Stimulated activated naive B cell treated with anti-CD40 and anti-IgM and Interleukin-4, amounts not matched to agents 10 μg/mL and 1 μg/mL and 100 μg/mL, for 72 hours (primary cell): ENCODE measurements at regions not wholly inside any gene's neighbourhood (a gene's known extent, or its start where the extent isn't known, plus 50 kb on each side); places are given as distances from the start of the nearest gene placed in this dataset.

ENCODE experiments used
- ATAC-seq, 2 donors: fragments of 150-1000 bp; cut with Tn5 transposase; replicated peaks; 2 replicates each; pipeline ENCODE4 v1.10.0; 2021; ENCODE audit warnings: moderate library complexity in 1 of 2
- DNase-seq: peaks from one replicate; pipeline ENCODE4 v3.0.0; 2021
- H3K27ac Mint-ChIP-seq: one replicate; pipeline ENCODE4 v1.8.0; 2022; ENCODE audit warnings: mild to moderate bottlenecking, mixed read lengths
- H3K27me3 Mint-ChIP-seq, 2 donors: one replicate each; pipeline ENCODE4 v1.8.0; 2022; ENCODE audit warnings: mixed read lengths in 2 of 2
- H3K36me3 Mint-ChIP-seq, 2 donors: one replicate each; pipeline ENCODE4 v1.8.0; 2022; ENCODE audit warnings: mixed read lengths in 2 of 2, mild to moderate bottlenecking in 1 of 2
- H3K4me1 Mint-ChIP-seq, 2 donors: one replicate each; pipeline ENCODE4 v1.8.0; 2022; ENCODE audit warnings: mixed read lengths in 2 of 2, mild to moderate bottlenecking in 1 of 2
- H3K4me3 Mint-ChIP-seq, 2 donors: one replicate each; pipeline ENCODE4 v1.8.0; 2022; ENCODE audit warnings: mild to moderate bottlenecking in 2 of 2, mixed read lengths in 2 of 2, moderate library complexity in 1 of 2
- H3K9me3 Mint-ChIP-seq, 2 donors: one replicate each; pipeline ENCODE4 v1.8.0; 2022; ENCODE audit warnings: mixed read lengths in 2 of 2, mild to moderate bottlenecking in 1 of 2

GRCh38 chr4:133450813-133451212 lies 301.7 kb downstream of the PCDH10 start:
- Mint-ChIP-seq H3K4me1 (no peaks in the 10 kb centered on the region), H3K27me3 (no peaks in the 10 kb centered on the region), H3K9me3 (no peaks in the 10 kb centered on the region), H3K36me3 (no peaks in the 10 kb centered on the region), H3K4me3 (no peak overlapping the region), H3K27ac (no peak overlapping the region)
- no peak for DNase-seq
- no peak for ATAC-seq

- no peaks in the 10 kb centered on the region for H3K9me3 Mint-ChIP-seq
These were observed 291.3 kb downstream of the PCDH10 start for GRCh38 chr4:133440404-133440803.

GRCh38 chr4:133439830-133440229 lies 290.7 kb downstream of the PCDH10 start:
- H3K36me3 Mint-ChIP-seq: no peaks in the 10 kb centered on the region
- H3K27ac Mint-ChIP-seq: no peak overlapping the region
- H3K4me3 Mint-ChIP-seq: no peak overlapping the region

More at GRCh38 chr4:133440404-133440803, 291.3 kb downstream of the PCDH10 start:
- no peaks in the 10 kb centered on the region for H3K4me1 Mint-ChIP-seq
- no peak overlapping the region for H3K27ac Mint-ChIP-seq
- ATAC-seq (no peak), DNase-seq (no peak)
- H3K4me3 Mint-ChIP-seq: no peak overlapping the region
- H3K27me3 Mint-ChIP-seq: no peaks in the 10 kb centered on the region
- H3K36me3 Mint-ChIP-seq: no peaks in the 10 kb centered on the region

GRCh38 chr4:133424605-133425004 lies 275.5 kb downstream of the PCDH10 start:
- Mint-ChIP-seq H3K9me3 (peaks cover 0 to 2% of the 10 kb centered on the region in 2 donors), H3K36me3 (no peaks in the 10 kb centered on the region), H3K4me3 (no peak overlapping the region), H3K4me1 (no peaks in the 10 kb centered on the region), H3K27ac (no peak overlapping the region), H3K27me3 (no peaks in the 10 kb centered on the region)
- ATAC-seq: no peak
- no peak for DNase-seq

More at GRCh38 chr4:133439830-133440229, 290.7 kb downstream of the PCDH10 start:
- DNase-seq (no peak), ATAC-seq (no peak)
- Mint-ChIP-seq H3K9me3 (no peaks in the 10 kb centered on the region), H3K27me3 (no peaks in the 10 kb centered on the region), H3K4me1 (no peaks in the 10 kb centered on the region)

- no peaks in the 10 kb centered on the region for H3K4me1 Mint-ChIP-seq
- DNase-seq (no peak), ATAC-seq (no peak)
- H3K9me3 Mint-ChIP-seq: peaks cover under 1 to 4% of the 10 kb centered on the region in 2 donors
- H3K27ac Mint-ChIP-seq: no peak overlapping the region
- H3K4me3 Mint-ChIP-seq: no peak overlapping the region
- no peaks in the 10 kb centered on the region for H3K27me3 Mint-ChIP-seq
- H3K36me3 Mint-ChIP-seq: no peaks in the 10 kb centered on the region
These were observed 254.8 kb downstream of the PCDH10 start for GRCh38 chr4:133403913-133404312.

GRCh38 chr4:133402616-133403015 lies 253.5 kb downstream of the PCDH10 start:
- no peaks in the 10 kb centered on the region for H3K36me3 Mint-ChIP-seq
- no peaks in the 10 kb centered on the region for H3K4me1 Mint-ChIP-seq
- no peak overlapping the region for H3K27ac Mint-ChIP-seq
- H3K4me3 Mint-ChIP-seq: no peak overlapping the region
- H3K27me3 Mint-ChIP-seq: no peaks in the 10 kb centered on the region
- DNase-seq (no peak), ATAC-seq (no peak)
- H3K9me3 Mint-ChIP-seq: peaks cover 3 to 4% of the 10 kb centered on the region in 2 donors

GRCh38 chr4:133394971-133395627 lies 246.0 kb downstream of the PCDH10 start:
- Mint-ChIP-seq H3K36me3 (no peaks in the 10 kb centered on the region), H3K4me1 (no peaks in the 10 kb centered on the region), H3K9me3 (peaks cover 0 to 3% of the 10 kb centered on the region in 2 donors), H3K27me3 (no peaks in the 10 kb centered on the region), H3K27ac (no peak overlapping the region), H3K4me3 (no peak overlapping the region)
- no peak for DNase-seq
- ATAC-seq: no peak

GRCh38 chr4:133390198-133390855 lies 241.2 kb downstream of the PCDH10 start:
- Mint-ChIP-seq H3K4me3 (no peak overlapping the region), H3K4me1 (no peaks in the 10 kb centered on the region), H3K27me3 (no peaks in the 10 kb centered on the region), H3K9me3 (no peaks in the 10 kb centered on the region), H3K36me3 (no peaks in the 10 kb centered on the region), H3K27ac (no peak overlapping the region)
- ATAC-seq: peak in 1 of 2 donors; percentile 34
- DNase-seq: no peak

- DNase-seq: no peak
- H3K27ac Mint-ChIP-seq: no peak overlapping the region
- no peaks in the 10 kb centered on the region for H3K36me3 Mint-ChIP-seq
- no peaks in the 10 kb centered on the region for H3K4me1 Mint-ChIP-seq
- H3K9me3 Mint-ChIP-seq: no peaks in the 10 kb centered on the region
- H3K4me3 Mint-ChIP-seq: no peak overlapping the region
- no peaks in the 10 kb centered on the region for H3K27me3 Mint-ChIP-seq
- no peak for ATAC-seq
These were observed 239.9 kb downstream of the PCDH10 start for GRCh38 chr4:133389029-133389428.

GRCh38 chr4:133385161-133385954 lies 236.3 kb downstream of the PCDH10 start:
- H3K9me3 Mint-ChIP-seq: no peaks in the 10 kb centered on the region
- H3K27ac Mint-ChIP-seq: no peak overlapping the region
- DNase-seq (no peak), ATAC-seq (no peak)
- H3K36me3 Mint-ChIP-seq: no peaks in the 10 kb centered on the region
- H3K4me1 Mint-ChIP-seq: no peaks in the 10 kb centered on the region
- H3K27me3 Mint-ChIP-seq: no peaks in the 10 kb centered on the region
- H3K4me3 Mint-ChIP-seq: no peak overlapping the region

GRCh38 chr4:133379681-133380438 lies 230.8 kb downstream of the PCDH10 start:
- Mint-ChIP-seq H3K4me1 (no peaks in the 10 kb centered on the region), H3K27me3 (no peaks in the 10 kb centered on the region), H3K4me3 (no peak overlapping the region), H3K36me3 (no peaks in the 10 kb centered on the region), H3K27ac (no peak overlapping the region), H3K9me3 (peaks cover 2 to 9% of the 10 kb centered on the region in 2 donors)
- peak in 1 of 2 donors; percentile 21 for ATAC-seq
- no peak for DNase-seq

GRCh38 chr4:133377286-133377685 lies 228.2 kb downstream of the PCDH10 start:
- H3K27ac Mint-ChIP-seq: no peak overlapping the region
- DNase-seq (no peak), ATAC-seq (no peak)
- no peaks in the 10 kb centered on the region for H3K36me3 Mint-ChIP-seq
- H3K9me3 Mint-ChIP-seq: peaks cover 4 to 12% of the 10 kb centered on the region in 2 donors
- H3K4me3 Mint-ChIP-seq: no peak overlapping the region
- H3K4me1 Mint-ChIP-seq: no peaks in the 10 kb centered on the region
- no peaks in the 10 kb centered on the region for H3K27me3 Mint-ChIP-seq

- Mint-ChIP-seq H3K4me3 (no peak overlapping the region), H3K27me3 (no peaks in the 10 kb centered on the region), H3K4me1 (no peaks in the 10 kb centered on the region), H3K36me3 (no peaks in the 10 kb centered on the region), H3K27ac (no peak overlapping the region), H3K9me3 (peaks cover 8 to 12% of the 10 kb centered on the region in 2 donors)
- DNase-seq: no peak
- no peak for ATAC-seq
These were observed 223.6 kb downstream of the PCDH10 start for GRCh38 chr4:133372699-133373098.

- ATAC-seq (no peak), DNase-seq (no peak)
- Mint-ChIP-seq H3K27me3 (no peaks in the 10 kb centered on the region), H3K27ac (no peak overlapping the region), H3K9me3 (peaks cover 8 to 9% of the 10 kb centered on the region in 2 donors), H3K36me3 (no peaks in the 10 kb centered on the region), H3K4me1 (no peaks in the 10 kb centered on the region), H3K4me3 (no peak overlapping the region)
These were observed 206.5 kb downstream of the PCDH10 start for GRCh38 chr4:133355633-133356032.
